ENCODE measurements at regions not wholly inside any gene's neighbourhood (a gene's known extent, or its start where the extent isn't known, plus 50 kb on each side); places are given as distances from the start of the nearest gene placed in this dataset.
"Not testable (repeated sequence)": the region's sequence is repeated elsewhere in the genome, so short reads cannot be mapped to it uniquely, and the experiment has no call there.

DNA sequence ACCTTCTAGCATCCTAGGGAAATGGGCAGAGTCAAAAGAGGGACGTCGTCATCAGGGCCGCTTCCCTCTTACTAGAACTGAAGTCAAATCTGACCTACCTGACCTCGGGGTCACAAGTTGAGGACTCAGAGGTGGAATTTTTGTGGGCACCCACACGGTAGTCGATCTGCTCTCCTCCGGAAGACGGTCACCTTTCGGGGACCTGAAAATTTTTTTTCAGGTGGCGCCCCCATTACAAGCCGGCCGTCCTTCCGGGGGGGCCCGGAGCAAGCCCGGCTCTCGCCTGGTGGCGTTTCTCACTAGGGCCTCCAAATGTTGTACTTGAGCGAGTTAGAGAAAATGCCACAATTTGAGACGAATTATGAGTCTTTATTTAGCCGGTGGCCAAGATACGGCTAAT, 157.5 kb upstream of the FRG2C start:
- no peak for DNase-seq (ENCODE audit: low read depth)
- TF ChIP-seq, protein P1, sequence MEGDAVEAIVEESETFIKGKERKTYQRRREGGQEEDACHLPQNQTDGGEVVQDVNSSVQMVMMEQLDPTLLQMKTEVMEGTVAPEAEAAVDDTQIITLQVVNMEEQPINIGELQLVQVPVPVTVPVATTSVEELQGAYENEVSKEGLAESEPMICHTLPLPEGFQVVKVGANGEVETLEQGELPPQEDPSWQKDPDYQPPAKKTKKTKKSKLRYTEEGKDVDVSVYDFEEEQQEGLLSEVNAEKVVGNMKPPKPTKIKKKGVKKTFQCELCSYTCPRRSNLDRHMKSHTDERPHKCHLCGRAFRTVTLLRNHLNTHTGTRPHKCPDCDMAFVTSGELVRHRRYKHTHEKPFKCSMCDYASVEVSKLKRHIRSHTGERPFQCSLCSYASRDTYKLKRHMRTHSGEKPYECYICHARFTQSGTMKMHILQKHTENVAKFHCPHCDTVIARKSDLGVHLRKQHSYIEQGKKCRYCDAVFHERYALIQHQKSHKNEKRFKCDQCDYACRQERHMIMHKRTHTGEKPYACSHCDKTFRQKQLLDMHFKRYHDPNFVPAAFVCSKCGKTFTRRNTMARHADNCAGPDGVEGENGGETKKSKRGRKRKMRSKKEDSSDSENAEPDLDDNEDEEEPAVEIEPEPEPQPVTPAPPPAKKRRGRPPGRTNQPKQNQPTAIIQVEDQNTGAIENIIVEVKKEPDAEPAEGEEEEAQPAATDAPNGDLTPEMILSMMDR (IDR thresholded peaks at IDR 0.05; ENCODE audit: insufficient read depth, low read length, poor library complexity, severe bottlenecking) = no peak
- H3K36me3 ChIP-seq (ENCODE audit: control insufficient read depth, insufficient read depth, low read length) = no peaks in the 10 kb centered on the region

DNA sequence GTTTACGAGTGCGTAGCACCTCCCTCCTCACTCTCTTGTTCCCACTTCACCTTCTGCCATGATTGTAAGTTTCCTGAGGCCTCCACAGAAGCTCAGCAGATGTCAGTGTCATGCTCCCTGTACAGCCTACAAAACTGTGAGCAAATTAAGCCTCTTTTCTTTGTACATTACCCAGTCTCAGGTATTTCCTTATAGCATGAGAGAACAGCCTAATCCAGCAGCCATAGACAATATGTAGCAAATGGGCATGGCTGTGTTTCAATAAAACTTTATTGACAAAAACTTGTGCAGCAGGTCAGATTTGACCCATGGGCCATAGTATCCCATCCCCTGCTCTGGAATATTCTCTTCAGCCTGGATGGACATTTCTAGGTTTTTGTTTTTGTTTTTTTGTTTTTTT, 156.2 kb upstream of the FRG2C start:
- H3K4me3 ChIP-seq (ENCODE audit: low read depth, low read length); H3K27me3 ChIP-seq (ENCODE audit: control insufficient read depth, insufficient read depth, low read length); H3K36me3 ChIP-seq (ENCODE audit: control insufficient read depth, insufficient read depth, low read length); DNase-seq (ENCODE audit: low read depth): not testable (repeated sequence)

More for the DNA sequence above, 157.5 kb upstream of the FRG2C start:
- no peak overlapping the region for H3K4me3 ChIP-seq (ENCODE audit: low read depth, low read length)
- H3K27me3 ChIP-seq (ENCODE audit: control insufficient read depth, insufficient read depth, low read length) = no peaks in the 10 kb centered on the region

DNA sequence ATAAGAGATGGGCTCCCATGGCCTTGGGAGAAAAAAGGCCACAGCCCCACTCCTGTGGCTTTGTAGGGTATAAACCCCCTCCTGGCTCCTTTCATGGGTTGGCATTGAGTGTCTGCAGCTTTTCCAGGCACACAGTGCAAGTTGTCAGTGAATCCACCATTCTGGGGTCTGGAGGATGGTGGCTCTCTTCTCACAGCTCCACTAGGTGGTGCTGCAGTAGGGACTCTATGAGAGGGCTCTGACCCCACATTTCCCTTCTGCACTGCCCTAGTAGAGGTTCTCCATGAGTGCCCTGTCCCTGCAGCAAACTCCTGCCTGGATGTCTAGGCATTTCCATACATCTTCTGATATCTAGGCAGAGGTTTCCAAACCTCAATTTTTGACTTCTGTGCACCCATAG, 136.5 kb upstream of the FRG2C start:
- not testable (repeated sequence) for H3K4me3 ChIP-seq (ENCODE audit: low read depth, low read length)

DNA sequence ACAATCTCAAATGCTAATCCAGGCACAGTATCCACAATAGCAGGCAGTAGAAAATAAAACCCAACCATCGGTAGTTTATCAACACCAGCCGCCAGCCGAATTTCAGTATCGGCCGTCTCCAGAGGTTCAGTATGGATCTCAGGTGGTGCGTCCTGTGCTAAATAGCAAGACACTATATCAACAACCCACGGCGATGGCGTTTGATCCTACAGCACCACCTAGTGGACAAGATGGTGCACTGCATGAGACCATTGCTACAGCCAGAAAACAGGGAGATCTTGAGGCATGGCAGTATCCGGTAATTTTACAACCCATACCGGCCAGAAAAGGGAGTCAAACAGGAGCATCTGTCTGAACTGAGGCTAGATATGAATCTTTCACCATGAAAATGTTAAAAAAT, 112.0 kb upstream of the FRG2C start:
- not testable (repeated sequence) for H3K4me3 ChIP-seq (ENCODE audit: low read depth, low read length); H3K36me3 ChIP-seq (ENCODE audit: control insufficient read depth, insufficient read depth, low read length); DNase-seq (ENCODE audit: low read depth); H3K27me3 ChIP-seq (ENCODE audit: control insufficient read depth, insufficient read depth, low read length)
- TF ChIP-seq, protein P1 (IDR thresholded peaks at IDR 0.05; ENCODE audit: insufficient read depth, low read length, poor library complexity, severe bottlenecking) = peak; percentile 43

More for the DNA sequence above, 136.5 kb upstream of the FRG2C start:
- not testable (repeated sequence) for DNase-seq (ENCODE audit: low read depth); H3K27me3 ChIP-seq (ENCODE audit: control insufficient read depth, insufficient read depth, low read length); H3K36me3 ChIP-seq (ENCODE audit: control insufficient read depth, insufficient read depth, low read length)

DNA sequence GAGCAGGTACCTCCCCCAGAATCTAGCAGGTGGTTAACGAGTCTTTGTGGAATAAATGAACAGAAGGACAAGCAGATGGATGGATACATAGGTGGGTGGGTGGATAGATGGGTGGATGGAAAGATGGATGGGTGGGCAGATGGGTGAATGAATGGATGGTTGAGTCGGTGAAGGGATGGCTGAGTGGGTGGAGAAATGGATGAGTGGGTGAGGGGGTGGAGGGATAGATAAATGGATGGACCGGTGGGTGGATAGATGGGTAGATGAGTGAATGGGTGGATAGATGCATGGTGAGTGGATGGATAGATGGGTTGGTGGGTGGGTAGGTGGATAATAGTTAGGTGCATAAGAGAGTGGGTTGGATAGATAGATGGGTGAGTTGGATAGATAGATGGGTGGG, 99.7 kb upstream of the FRG2C start:
- H3K27me3 ChIP-seq (ENCODE audit: control insufficient read depth, insufficient read depth, low read length); H3K4me3 ChIP-seq (ENCODE audit: low read depth, low read length); H3K36me3 ChIP-seq (ENCODE audit: control insufficient read depth, insufficient read depth, low read length); DNase-seq (ENCODE audit: low read depth): not testable (repeated sequence)

DNA sequence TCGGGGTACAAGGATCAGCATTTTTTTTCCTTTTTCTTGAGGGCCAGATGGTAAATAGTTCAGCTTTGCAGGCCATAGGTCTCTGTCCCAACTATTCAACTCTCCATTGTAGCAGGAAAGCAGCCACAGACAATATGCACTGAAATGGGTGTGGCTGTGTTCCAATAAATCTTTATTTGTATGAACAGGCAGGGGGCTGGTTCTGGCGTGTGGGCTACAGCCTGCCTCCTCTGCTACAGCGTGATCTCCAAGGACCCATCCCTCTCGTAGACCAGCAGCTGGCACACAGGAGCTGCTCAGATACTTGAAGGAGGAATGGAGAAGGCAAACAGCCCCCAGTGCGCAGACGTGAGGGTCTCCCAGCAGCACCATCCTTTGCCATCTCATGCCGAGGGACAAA, 91.8 kb upstream of the FRG2C start:
- DNase-seq (ENCODE audit: low read depth); H3K4me3 ChIP-seq (ENCODE audit: low read depth, low read length); H3K36me3 ChIP-seq (ENCODE audit: control insufficient read depth, insufficient read depth, low read length); H3K27me3 ChIP-seq (ENCODE audit: control insufficient read depth, insufficient read depth, low read length): not testable (repeated sequence)

DNA sequence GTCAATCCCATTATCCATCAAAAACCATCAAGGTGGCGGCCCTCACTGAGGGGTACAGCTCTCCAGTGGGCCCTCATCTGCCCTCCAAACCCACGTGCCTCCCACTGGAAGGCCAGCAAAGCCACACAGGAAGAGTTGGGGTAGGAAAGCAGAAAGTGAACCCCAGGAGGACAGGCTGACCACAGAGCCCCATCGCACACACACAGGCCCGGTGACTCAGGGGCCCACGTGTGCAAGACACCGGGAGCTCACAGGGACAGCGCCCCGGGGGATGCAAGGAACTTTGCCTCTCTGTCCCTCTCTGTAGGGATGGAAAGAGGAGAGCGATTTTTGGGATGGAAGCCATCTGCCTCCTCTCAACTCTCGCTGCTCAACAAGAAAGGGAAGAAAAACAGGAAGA, 85.0 kb upstream of the FRG2C start:
- not testable (repeated sequence) for H3K36me3 ChIP-seq (ENCODE audit: control insufficient read depth, insufficient read depth, low read length); DNase-seq (ENCODE audit: low read depth); H3K27me3 ChIP-seq (ENCODE audit: control insufficient read depth, insufficient read depth, low read length); H3K4me3 ChIP-seq (ENCODE audit: low read depth, low read length)

DNA sequence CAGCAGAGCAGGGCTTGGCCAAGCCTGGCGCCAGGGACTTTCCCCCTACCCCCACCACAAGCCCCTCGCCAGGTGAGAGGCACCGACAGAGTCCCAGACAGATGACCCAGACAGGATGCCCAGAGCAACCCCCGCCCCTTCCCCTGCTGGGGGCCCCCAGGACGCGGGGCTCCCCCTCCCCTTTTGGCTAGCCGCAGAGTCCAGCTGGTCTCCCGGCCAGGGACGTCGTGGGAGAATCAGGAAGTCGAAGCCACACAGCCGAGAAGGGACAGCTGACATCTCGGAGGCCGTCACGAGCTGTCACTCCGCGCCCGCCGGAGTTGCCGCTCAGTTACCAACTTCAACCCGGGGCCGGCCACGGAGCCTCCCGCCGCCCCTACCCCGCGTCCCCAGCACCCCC, 84.6 kb upstream of the FRG2C start:
- not testable (repeated sequence) for H3K27me3 ChIP-seq (ENCODE audit: control insufficient read depth, insufficient read depth, low read length); H3K36me3 ChIP-seq (ENCODE audit: control insufficient read depth, insufficient read depth, low read length); DNase-seq (ENCODE audit: low read depth)
- H3K4me3 ChIP-seq (ENCODE audit: low read depth, low read length) = peak overlapping the region; percentile 41

DNA sequence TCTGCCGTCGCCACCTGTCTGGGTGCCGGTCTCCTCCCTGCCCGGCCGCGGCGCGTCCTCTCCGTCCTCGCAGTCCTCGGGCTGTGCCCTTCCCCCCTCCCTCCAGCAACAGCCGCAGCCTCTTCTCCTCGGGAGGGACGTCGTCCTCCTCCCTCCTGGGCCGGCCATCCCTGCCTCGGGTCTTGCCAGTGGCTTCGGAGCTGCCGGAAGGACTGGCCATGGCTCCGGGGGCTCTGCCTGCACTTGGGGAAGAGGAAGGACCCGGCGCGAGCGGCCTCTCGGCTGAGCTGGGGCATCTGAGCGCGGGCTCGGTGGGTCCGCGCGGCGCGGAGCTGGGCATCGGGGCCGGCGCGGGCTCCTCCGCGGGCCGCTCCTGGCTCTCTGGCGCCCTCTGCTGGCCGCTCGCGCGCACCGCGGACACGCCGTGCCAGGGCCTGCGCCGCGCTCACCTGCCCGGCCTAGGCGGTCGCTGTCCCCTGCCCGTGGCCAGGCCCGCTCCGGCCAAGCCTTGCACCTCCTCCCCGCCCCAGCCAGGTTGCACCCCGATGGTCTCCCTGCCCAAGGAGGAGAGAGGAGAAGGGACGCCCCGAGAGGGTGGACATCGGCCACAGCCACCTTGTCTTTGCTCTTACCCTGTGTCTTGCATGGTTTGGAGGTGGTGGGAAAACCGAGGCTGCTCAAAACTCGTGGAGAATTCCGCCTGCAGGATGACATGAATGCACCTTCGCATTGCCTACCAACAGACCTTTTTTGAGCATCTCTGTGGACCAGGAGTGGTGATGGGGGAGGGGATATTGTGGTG, 83.9 kb upstream of the FRG2C start:
- not testable (repeated sequence) for H3K36me3 ChIP-seq (ENCODE audit: control insufficient read depth, insufficient read depth, low read length); DNase-seq (ENCODE audit: low read depth); H3K27me3 ChIP-seq (ENCODE audit: control insufficient read depth, insufficient read depth, low read length)
- H3K4me3 ChIP-seq (ENCODE audit: low read depth, low read length) = peak overlapping the region; percentile 41

DNA sequence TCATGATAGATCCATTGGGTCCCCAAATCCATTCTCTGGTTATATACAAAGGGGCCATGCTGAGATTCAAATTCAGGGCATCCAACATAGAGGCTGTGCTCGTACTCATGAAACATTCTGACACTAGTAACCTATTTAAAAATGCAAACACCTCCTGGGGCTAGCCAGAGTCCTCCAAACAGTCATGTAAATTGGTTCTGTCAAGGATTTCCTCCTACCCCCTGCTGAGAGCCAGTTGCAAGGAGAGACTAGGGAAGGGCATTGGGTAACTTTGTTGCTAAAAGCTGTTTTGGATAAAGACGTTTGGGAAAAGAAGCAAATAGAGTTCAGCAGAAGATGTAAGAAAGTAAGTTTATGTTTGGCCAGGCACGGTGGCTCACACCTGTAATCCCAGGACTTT, 81.6 kb upstream of the FRG2C start:
- not testable (repeated sequence) for H3K4me3 ChIP-seq (ENCODE audit: low read depth, low read length); DNase-seq (ENCODE audit: low read depth); H3K27me3 ChIP-seq (ENCODE audit: control insufficient read depth, insufficient read depth, low read length); H3K36me3 ChIP-seq (ENCODE audit: control insufficient read depth, insufficient read depth, low read length)

DNA sequence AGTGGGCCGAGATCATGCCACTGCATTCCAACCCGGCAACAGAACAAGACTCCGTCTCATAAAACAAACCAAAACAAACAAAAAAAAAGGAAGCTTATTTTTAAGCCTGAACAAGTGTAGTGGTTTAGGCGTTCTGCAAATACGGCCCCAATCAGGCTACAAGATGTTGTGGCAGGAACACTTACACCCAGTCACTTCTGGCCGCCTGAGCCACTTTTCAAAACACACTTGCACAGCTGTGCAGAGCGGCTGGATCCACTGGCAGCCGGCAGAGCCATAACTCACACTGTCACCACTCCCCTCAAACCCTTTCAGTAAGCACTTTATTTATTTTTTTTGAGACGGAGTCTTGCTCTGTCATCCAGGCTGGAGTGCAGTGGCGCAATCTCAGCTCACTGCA, 81.0 kb upstream of the FRG2C start:
- DNase-seq (ENCODE audit: low read depth); H3K27me3 ChIP-seq (ENCODE audit: control insufficient read depth, insufficient read depth, low read length); H3K36me3 ChIP-seq (ENCODE audit: control insufficient read depth, insufficient read depth, low read length); H3K4me3 ChIP-seq (ENCODE audit: low read depth, low read length): not testable (repeated sequence)

DNA sequence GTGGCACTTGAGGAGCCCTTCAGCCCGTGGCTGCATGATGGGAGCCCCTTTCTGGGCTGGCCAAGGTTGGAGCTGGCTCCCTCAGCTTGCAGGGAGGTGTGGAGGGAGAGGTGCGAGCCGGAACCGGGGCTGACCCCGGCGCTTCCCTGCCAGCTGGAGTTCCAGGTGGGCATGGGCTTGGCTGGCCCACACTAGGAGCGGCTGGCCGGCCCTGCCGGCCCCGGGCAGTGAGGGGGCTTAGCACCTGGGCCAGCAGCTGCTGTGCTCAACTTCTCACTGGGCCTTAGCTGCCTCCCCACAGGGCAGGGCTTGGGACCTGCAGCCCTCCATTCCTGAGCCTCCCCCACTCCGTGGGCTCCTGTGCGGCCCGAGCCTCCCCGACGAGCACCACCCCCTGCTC, 76.4 kb upstream of the FRG2C start:
- not testable (repeated sequence) for H3K36me3 ChIP-seq (ENCODE audit: control insufficient read depth, insufficient read depth, low read length); H3K4me3 ChIP-seq (ENCODE audit: low read depth, low read length); H3K27me3 ChIP-seq (ENCODE audit: control insufficient read depth, insufficient read depth, low read length); DNase-seq (ENCODE audit: low read depth)

DNA sequence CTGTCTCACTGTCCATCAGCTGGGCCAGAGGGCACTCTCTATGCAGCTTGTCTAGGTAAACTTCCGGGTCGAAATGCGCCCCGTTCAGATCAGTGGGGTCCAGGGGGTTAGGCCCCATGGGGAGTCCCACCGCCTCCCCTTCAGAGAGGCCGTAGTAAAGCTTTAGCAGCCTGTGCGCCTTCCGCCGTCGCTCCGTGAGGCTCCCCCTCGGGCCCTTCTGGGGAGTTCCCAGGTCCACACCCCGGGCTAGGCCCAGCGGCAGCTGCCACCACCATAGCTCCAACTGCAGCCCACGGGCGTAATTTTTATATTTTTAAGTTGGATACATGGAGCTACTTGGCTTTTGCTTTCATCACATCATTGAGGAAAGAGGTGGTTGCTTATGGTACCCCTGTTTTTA, 73.7 kb upstream of the FRG2C start:
- DNase-seq (ENCODE audit: low read depth); H3K4me3 ChIP-seq (ENCODE audit: low read depth, low read length); H3K27me3 ChIP-seq (ENCODE audit: control insufficient read depth, insufficient read depth, low read length); H3K36me3 ChIP-seq (ENCODE audit: control insufficient read depth, insufficient read depth, low read length): not testable (repeated sequence)
